ENCODE measurements at regions not wholly inside any gene's neighbourhood (a gene's known extent, or its start where the extent isn't known, plus 50 kb on each side); places are given as distances from the start of the nearest gene placed in this dataset.

GRCh38 chr1:83555871-83556270 is 443.1 kb downstream of the TTLL7 start:
- no peaks in the 10 kb centered on the region for H3K4me1 ChIP-seq
- H3K27me3 ChIP-seq, result no peaks in the 10 kb centered on the region
- intact Hi-C loops (cut with DNase I; ENCODE audit: low total_unique reads), result no loop called here
- TF ChIP-seq POLR2A (IDR thresholded peaks at IDR 0.05) (no peak), POLR2AphosphoS5 (IDR thresholded peaks at IDR 0.05) (no peak)
- TF ChIP-seq, protein P1, sequence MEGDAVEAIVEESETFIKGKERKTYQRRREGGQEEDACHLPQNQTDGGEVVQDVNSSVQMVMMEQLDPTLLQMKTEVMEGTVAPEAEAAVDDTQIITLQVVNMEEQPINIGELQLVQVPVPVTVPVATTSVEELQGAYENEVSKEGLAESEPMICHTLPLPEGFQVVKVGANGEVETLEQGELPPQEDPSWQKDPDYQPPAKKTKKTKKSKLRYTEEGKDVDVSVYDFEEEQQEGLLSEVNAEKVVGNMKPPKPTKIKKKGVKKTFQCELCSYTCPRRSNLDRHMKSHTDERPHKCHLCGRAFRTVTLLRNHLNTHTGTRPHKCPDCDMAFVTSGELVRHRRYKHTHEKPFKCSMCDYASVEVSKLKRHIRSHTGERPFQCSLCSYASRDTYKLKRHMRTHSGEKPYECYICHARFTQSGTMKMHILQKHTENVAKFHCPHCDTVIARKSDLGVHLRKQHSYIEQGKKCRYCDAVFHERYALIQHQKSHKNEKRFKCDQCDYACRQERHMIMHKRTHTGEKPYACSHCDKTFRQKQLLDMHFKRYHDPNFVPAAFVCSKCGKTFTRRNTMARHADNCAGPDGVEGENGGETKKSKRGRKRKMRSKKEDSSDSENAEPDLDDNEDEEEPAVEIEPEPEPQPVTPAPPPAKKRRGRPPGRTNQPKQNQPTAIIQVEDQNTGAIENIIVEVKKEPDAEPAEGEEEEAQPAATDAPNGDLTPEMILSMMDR (IDR thresholded peaks at IDR 0.05), result no peak
- no peaks in the 10 kb centered on the region for H3K36me3 ChIP-seq
- no peak for DNase-seq (ENCODE audit: low spot score in 2 of 2)
- no peak overlapping the region for H3K27ac ChIP-seq
- no peaks in the 10 kb centered on the region for H3K9me3 ChIP-seq
- no peak overlapping the region for H3K4me3 ChIP-seq

DNA sequence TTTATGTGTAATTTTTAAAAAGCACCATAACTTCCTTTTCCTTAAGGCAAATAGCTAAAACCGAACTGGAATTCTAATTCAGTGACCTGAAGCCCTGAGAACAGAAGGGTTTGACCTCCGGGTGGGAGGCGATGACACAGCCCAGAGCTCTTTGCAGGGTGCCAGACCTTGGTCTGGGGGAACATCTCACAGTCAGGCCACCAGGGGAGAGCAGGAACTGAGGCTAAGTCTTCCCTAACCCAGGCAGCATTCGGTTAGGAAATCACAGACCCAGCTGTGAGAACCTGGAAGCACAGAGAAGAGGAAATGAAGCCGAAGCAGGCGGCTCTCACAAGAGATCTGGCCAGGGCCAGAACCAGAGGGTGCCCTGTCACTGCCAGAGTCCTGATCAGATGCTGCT is 444.8 kb downstream of the TTLL7 start:
- no peak overlapping the region for H3K4me3 ChIP-seq
- no peaks in the 10 kb centered on the region for H3K27me3 ChIP-seq
- no peaks in the 10 kb centered on the region for H3K36me3 ChIP-seq
- no peak for DNase-seq (ENCODE audit: low spot score in 2 of 2)
- intact Hi-C loops (cut with DNase I; ENCODE audit: low total_unique reads), result no loop called here
- H3K4me1 ChIP-seq, result no peaks in the 10 kb centered on the region
- no peaks in the 10 kb centered on the region for H3K9me3 ChIP-seq
- H3K27ac ChIP-seq, result no peak overlapping the region
- no peak for TF ChIP-seq POLR2A (IDR thresholded peaks at IDR 0.05)
- TF ChIP-seq POLR2AphosphoS5 (IDR thresholded peaks at IDR 0.05), result no peak
- TF ChIP-seq, protein P1 (IDR thresholded peaks at IDR 0.05), result no peak

DNA sequence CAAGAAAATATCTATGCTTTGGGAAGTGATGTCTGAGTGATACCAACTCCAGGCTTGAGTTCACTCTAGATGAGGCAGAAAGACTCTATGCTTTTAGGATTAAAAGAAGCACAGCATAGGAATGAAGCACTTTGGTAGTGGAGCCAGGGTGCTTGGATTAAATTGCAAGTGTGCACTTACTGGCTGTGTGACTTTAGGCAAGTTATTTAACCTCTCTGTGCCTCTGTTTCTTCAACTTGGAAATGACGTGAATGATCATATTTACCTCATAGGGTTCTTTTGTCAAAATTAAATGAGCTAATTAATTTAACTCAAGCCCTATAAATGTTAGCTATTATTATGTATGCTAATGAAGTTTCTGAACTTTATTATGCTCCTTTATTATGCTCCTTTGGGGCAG is 446.1 kb downstream of the TTLL7 start:
- H3K9me3 ChIP-seq, result no peaks in the 10 kb centered on the region
- H3K4me3 ChIP-seq, result no peak overlapping the region
- no peak for DNase-seq (ENCODE audit: low spot score in 2 of 2)
- no peaks in the 10 kb centered on the region for H3K27me3 ChIP-seq
- H3K36me3 ChIP-seq, result no peaks in the 10 kb centered on the region
- H3K27ac ChIP-seq, result no peak overlapping the region
- intact Hi-C loops (cut with DNase I; ENCODE audit: low total_unique reads), result no loop called here
- TF ChIP-seq, protein P1 (IDR thresholded peaks at IDR 0.05), result no peak
- TF ChIP-seq POLR2AphosphoS5 (IDR thresholded peaks at IDR 0.05), result no peak
- TF ChIP-seq POLR2A (IDR thresholded peaks at IDR 0.05), result no peak
- no peaks in the 10 kb centered on the region for H3K4me1 ChIP-seq

- DNase-seq (ENCODE audit: low spot score in 2 of 2), result no peak
- TF ChIP-seq POLR2AphosphoS5 (IDR thresholded peaks at IDR 0.05), result no peak
- TF ChIP-seq, protein P1 (IDR thresholded peaks at IDR 0.05), result no peak
- no peak for TF ChIP-seq POLR2A (IDR thresholded peaks at IDR 0.05)
- H3K4me3 ChIP-seq, result no peak overlapping the region
- intact Hi-C loops (cut with DNase I; ENCODE audit: low total_unique reads), result no loop called here
- H3K36me3 ChIP-seq, result no peaks in the 10 kb centered on the region
- no peaks in the 10 kb centered on the region for H3K4me1 ChIP-seq
- H3K9me3 ChIP-seq, result no peaks in the 10 kb centered on the region
- no peak overlapping the region for H3K27ac ChIP-seq
- no peaks in the 10 kb centered on the region for H3K27me3 ChIP-seq
These were observed 450.6 kb downstream of the TTLL7 start for GRCh38 chr1:83548311-83548710.

DNA sequence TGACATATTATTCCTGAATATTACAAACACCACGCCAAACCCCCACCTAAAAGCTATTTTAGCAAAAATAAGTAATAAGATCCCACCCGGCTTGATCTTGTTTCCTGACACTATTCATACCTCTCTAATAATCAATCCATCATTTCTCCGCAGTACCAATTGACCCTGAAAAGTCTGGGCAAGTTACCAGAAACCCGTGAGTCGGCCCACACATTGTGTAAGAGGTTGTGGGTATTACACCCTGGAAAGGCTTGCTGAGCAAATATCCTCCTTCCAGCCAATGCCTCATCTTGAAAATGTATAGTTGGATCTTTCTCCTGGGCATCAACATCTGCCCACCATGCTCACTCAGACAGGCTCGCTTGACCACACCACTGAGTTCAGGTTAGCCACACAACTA is 451.0 kb downstream of the TTLL7 start:
- DNase-seq (ENCODE audit: low spot score in 2 of 2), result no peak
- no peaks in the 10 kb centered on the region for H3K36me3 ChIP-seq
- intact Hi-C loops (cut with DNase I; ENCODE audit: low total_unique reads), result no loop called here
- H3K4me3 ChIP-seq, result no peak overlapping the region
- H3K27ac ChIP-seq, result no peak overlapping the region
- H3K27me3 ChIP-seq, result no peaks in the 10 kb centered on the region
- H3K4me1 ChIP-seq, result no peaks in the 10 kb centered on the region
- TF ChIP-seq, protein P1 (IDR thresholded peaks at IDR 0.05), result no peak
- TF ChIP-seq POLR2AphosphoS5 (IDR thresholded peaks at IDR 0.05) (no peak), POLR2A (IDR thresholded peaks at IDR 0.05) (no peak)
- H3K9me3 ChIP-seq, result no peaks in the 10 kb centered on the region
